ENCODE measurements at regions not wholly inside any gene's neighbourhood (a gene's known extent, or its start where the extent isn't known, plus 50 kb on each side); places are given as distances from the start of the nearest gene placed in this dataset.
A peak's percentile ranks its signal among the peaks of the same experiment; 100 is the strongest.

DNA sequence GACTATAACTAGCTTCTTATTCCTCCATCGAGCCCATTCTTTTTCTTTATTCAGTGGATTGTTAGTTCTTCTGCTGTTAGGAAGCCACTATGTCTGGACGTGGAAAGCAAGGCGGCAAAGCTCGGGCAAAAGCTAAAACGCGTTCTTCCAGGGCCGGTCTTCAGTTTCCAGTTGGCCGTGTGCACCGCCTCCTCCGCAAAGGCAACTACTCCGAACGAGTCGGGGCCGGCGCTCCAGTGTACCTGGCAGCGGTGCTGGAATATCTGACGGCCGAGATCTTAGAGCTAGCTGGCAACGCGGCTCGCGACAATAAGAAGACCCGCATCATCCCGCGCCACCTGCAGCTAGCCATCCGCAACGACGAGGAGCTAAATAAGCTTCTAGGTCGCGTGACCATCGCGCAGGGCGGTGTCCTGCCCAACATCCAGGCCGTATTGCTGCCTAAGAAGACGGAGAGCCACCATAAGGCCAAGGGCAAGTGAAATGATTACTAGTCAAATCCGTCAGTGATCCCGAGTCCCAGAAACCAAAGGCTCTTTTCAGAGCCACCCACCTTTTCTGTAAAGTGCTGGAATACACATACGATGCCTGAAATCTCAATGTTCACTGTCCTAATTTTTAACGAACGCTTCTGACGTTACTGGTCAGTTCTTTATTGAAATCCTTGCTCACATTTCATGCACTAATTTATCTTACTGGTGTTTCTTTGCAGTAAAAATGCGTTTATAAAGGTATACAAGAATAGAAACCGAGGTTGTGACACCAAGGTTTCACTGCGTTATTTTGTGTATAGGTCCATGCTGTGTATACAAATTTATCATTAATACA lies 129.9 kb downstream of the HFE start:
- DNase-seq, result peak; percentile 97

DNA sequence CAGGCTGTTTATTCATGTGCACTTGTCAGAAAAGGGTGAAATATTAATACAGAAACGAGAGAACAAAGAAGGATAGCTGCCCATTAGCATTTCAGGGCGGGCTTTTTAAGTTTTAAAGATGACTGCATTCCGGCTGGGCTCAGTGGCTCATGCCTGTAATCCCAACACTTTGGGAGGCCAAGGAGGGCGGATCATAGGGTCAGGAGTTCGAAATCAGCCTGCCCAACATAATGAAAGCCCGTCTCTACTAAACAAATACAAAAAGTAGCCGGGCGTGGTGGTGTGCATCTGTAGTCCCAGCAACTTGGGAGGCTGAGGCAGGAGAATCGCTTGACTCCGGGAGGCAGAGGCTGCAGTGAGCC lies 130.5 kb downstream of the HFE start:
- DNase-seq, result peak; percentile 75

DNA sequence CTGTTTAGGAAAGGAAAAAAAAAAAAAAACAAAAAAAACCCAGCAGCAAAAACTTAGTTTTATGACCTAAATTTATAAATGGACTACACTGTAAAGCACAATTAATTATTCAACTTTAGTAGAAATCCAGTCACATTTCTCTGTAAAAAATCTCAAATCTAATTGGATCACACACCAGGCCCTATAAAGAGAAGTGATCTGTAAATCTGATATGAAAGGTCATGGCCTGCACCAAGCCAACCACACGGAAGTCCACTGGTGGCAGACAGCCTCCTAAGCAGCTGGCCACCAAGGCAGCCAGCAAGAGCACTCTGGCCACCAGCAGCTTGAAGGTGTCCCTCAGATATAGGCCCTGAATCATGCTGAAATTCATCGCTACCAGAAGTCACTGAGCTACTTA lies 131.6 kb downstream of the HFE start:
- no peak for DNase-seq

DNA sequence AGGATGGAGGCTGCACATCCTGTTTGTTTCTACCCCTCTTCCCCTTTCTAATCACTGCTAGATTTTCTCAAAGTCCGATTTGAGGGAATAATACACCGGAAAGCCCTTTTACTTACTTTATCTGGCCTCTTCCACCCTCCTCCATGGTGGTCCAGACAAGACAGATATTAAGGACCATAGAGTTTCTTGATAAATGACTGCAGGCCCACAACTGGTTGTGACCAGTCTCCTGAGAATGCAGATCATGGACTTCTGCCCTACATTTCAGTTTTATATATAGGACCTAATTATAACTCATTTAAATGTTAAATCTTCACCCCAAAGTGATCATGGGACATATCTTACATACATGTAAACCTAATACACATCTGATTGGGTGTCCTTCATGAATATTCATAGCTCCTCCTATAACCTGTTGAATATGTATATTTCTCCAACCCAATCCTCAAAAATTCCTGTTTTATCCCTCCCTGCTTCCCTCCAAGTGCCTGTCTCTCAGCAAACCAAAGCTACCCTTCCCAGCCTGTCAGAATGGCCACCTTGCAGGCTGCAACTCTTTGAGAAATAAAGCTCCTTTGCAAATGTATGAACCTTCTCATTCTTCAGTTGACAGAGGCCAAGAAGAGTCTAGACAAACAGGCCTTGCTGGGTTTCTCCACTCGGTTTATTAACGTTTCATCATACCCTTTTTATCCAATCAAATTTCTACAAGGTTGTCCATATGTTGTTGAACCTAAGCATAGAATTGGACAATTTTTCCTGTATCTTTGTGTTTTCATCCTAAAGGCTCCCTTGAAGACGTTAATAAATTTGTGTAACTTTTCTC lies 133.1 kb downstream of the HFE start:
- DNase-seq, result no peak

DNA sequence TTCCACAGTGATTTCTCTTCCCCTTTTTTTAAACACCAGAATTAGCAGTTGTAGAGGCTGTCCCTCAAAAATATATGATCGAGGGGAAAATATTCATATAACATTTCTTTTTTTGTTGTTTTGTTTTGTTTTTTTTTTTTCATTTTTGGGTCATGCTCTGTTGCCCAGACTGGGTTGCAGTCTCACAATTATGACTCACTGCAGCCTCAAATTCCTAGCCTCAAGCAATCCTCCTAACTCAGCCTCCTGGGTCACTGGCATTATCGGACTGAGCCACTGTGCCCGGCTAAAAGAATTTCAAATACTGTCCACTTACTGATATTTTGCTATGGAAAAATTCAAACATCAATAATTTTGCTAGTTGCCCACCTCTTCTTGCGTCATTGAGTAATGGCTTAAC lies 134.0 kb downstream of the HFE start:
- no peak for DNase-seq

DNA sequence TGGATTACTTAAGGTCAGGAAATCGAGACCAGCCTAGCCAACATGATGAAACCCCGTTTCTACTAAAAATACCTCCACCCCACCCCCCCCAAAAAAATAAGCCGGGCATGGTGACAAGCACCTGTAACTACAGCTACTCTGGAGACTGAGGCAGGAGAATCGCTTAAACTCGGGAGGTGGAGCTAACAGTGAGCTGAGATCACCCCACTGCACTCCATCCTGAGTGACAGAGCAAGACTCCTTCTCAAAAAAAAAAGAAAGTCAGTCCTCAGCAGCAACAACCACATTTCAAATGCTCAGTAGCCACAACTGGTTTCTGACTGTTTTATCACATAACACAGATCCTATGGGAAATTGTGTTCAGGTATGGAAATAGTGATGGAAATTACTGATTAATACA lies 135.3 kb downstream of the HFE start:
- DNase-seq, result peak; percentile 53

DNA sequence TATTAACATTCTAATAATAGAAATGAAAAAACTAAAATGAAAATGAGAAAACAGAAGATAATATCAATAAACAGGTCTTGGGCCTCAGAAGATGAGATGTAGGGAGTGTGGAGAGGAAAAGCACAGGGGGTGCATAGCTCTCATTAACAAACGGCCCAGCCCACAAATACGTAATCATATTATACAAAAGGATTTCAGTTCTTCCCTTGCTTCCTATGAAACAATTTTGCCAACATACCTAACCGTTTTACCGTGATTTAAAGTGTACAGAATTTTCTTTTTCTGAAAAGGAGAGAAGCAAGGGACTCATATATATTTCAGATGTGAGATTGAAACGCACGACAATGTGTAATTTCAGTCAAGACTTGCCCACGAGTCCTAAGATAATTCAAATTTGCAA lies 136.0 kb downstream of the HFE start:
- no peak for DNase-seq

DNA sequence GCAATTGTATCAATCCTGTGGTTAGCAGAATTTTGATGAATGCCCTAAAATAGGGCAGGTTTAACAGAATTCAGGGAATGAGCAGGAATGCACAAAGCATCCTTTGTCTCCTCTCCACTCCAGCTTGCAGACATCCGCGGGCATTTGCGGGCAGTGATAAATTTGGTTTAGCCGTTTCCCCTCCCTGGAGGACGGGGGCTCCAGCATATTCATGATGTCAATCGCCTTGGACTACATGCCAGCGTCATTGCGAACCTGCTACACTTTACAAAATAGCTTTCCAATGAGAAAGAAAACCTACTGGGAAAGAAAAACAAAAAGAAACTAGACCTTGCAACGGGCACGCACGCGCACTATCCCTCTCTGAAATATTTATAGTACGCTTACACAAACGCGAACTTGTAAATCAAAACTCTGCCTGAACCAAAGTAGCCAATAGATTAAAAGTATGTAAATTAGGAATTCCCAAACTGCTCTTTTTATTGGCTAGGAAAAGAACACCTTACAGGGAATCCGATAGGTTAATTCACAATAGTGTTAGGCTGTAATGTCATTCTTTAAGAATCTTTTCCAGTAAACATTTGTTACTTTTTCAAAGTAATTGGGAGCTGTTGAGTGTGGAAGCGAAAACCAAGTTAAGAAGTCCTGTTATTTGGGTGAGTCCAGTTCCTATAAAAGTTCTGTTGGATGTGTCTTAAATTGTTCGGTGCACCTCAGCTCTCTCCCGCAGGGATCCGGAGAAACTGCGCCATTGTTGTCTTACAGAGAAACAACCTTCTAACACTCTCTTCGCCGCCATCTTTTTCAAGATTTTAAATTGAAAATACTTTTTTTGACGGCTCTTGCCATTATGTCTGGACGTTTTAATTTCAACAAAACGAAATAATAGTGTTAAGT lies 136.7 kb downstream of the HFE start:
- peak; percentile 93 for DNase-seq

DNA sequence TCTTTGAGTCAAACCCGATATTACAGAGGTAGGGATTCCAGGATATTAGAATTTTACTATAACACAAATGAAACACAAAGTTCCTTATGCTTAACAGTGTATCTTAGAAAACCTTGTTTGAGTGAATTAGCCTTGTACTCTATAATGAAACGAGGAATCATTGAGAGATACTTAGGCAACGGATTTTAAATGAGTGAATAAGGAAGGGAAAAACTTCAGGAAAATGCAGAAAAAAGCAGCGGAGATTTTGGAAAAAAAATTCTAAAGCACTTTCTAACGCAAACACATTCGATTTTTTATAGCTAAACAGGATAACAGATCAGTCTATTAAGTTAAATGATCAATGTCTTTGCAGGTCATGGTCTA lies 137.3 kb downstream of the HFE start:
- peak; percentile 67 for DNase-seq

DNA sequence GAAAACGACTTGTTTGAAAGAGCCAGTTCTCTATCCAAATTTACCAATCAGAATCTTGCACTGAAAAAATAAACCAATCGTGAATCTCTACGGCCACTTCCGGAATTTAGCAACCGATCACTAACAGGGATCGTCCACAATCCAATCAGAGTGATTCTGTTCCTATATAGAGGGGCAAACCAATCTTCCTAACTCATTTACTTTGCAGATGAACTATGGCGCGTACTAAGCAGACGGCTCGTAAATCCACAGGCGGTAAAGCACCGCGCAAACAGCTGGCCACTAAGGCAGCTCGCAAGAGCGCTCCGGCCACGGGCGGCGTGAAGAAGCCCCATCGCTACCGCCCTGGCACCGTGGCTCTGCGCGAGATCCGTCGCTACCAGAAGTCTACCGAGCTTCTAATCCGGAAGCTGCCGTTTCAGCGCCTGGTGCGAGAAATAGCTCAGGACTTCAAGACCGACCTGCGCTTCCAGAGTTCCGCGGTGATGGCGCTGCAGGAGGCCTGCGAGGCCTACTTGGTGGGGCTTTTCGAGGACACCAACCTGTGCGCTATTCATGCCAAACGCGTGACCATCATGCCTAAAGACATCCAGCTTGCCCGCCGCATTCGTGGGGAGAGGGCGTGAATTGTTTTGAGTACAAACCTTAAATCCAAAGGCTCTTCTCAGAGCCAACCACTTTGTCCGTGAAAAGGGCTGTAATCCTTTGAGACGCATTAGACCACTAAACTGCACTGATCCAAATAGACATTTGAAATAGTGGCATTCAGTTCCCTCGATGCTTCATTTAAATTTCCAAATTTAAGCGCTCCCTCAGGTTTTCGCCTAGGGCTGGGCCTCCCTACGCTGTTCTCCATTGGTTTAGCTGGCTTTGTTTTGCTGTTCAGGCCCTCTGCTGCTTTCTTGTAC lies 138.0 kb downstream of the HFE start:
- peak; percentile 93 for DNase-seq

DNA sequence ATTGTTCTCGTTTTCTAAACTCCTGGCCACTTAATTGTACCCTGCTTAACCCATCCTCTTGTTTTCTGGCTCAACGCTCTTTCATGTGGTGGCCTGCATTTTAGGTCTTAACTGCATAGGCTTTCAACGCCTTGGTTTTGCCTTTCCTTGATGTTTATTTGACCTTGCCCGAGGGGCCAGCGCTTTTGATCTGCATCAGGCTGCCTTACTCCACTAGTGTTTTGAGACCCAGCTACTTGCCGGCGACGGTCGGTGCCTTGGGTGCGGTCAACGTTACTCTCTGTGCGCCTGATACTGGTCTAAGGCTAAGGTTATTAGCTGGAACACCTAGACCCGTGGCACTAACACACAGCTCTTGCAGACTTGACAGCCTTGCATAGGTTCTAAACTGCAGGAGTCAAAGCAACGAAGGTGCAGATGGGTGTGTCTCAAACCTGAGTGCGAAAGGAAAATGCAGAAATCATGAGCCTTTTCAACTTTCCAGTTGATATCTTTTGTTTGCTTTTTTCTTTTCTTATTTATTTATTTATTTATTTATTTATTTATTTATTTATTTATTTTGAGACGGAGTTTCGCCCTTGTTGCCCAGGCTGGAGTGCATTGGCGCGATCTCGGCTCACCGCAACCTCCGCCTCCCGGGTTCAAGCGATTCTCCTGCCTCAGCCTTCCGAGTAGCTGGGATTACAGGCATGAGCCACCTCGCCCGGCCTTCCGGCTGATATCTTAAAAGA lies 138.8 kb downstream of the HFE start:
- DNase-seq, result no peak

DNA sequence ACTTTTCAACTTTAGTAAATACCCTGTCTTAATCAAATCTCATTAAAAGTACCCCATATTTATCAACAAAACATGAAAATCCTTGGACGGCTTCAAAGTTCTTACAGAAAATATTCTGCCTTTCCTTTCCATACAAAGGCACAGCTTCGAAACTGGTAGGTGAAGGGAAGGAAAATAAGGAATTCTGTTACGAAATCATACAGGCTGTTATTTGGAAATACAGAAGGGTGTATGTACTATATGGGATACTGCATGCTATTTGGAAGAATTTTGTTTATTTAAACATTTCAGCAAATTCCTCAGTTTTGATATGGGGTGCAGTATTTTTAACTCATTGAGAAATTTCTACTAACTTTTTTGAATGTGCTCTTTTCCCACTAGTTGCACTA lies 138.4 kb upstream of the BTN3A2 start:
- DNase-seq, result no peak

DNA sequence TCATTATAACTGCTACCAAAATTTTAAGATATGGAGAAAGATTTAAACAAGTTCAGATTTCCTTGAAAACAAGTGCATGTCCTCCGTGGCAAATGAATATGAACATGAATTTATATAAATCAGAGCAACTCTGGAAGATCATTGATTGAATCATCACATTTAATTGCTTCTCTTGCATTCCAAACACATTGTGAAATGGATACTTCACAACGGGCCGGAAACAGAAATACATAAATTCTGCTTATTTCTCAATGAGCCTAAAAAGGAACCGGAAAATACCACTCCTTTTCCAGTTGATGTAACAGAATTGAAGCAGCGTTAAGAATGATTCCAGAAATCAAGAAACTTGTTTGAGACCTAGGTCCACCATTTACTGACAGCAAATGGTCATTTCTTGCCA lies 134.6 kb upstream of the BTN3A2 start:
- no peak for DNase-seq

DNA sequence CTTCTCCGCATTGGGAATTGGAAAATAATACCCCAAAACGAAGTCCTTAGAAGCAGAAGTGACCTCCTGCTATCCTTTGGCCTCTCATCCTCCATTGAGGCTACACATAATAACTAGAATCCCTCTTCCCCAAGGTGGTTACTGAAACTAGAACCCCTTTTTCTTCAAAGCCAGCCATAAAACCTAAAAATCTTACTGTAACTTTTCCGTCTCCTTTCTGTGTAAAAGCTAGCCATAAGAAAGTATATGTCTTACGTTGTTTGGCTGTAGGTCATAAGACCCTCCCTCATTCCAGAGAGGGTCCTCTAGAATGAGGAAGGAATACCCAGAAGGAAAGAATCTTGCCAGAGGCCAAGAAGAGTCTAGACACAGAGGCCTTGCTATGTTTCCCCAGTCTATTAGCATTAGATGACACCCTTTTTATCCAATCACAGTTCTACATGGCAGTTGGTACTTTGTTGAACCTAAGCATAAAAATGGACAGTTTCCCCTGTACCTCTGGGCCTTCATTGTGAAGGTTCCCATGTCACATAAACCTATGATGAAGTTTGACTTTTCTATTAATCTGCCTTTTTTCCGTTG lies 133.9 kb upstream of the BTN3A2 start:
- DNase-seq, result no peak

DNA sequence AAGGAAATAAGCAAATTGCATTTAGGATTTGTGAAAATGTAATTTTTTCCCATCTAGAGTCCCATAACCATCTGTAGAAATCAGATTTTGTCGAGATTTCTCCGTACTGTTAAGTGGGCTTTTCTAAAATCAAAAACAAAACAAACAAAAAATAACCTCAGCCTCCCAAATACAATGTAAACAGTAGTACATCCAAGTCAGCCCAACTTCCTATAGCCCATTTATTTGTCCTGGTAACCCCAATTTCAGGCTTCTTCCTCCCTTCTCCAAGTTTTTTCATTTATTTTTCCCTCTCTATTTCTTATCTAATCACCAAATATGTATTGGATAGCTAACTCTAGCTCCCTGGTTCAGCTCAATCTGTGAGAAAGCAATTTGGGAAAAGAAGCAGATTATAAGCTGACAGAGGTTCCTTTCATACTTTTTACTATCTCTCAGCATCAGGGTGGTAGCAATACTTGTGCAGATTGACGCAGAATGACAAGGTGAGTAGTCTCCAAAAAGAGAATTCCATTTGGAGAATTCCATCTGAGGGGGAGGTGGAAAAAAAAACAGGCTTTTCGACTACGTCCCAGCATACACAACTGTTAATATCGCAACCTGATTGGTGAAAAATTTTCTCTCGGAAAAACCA lies 132.6 kb upstream of the BTN3A2 start:
- no peak for DNase-seq

DNA sequence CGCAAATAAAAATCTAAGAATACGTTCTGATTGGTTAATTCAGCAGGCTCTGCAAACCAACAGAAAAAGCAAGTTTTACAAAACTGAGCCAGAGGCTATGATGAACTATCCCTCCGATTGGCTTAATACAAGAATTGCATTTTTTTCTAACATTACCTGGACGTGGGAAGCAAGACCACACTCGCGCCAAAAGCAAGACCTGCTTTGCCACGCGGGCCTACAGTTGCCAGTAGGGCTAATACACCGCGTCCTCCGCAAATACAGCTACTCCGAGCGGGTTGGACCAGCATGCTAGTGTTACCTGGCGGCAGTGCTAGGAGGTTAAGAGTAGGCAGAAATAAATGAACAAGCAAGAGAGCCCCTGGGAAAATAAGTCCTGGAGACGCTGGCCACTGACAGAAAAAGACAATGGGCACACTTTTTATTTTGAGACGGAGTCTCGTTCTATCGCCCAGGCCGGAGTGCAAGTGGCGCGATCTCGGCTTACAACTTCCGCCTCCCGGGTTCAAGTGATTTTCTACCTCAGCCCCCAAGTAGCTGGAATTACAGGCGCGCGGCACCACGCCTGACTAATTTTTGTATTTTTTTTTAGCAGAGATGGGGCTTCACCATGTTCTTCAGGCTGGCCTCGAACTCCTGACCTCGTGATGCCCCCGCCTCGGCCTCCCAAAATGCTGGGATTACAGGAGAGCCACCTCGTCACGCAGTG lies 131.9 kb upstream of the BTN3A2 start:
- peak; percentile 66 for DNase-seq

DNA sequence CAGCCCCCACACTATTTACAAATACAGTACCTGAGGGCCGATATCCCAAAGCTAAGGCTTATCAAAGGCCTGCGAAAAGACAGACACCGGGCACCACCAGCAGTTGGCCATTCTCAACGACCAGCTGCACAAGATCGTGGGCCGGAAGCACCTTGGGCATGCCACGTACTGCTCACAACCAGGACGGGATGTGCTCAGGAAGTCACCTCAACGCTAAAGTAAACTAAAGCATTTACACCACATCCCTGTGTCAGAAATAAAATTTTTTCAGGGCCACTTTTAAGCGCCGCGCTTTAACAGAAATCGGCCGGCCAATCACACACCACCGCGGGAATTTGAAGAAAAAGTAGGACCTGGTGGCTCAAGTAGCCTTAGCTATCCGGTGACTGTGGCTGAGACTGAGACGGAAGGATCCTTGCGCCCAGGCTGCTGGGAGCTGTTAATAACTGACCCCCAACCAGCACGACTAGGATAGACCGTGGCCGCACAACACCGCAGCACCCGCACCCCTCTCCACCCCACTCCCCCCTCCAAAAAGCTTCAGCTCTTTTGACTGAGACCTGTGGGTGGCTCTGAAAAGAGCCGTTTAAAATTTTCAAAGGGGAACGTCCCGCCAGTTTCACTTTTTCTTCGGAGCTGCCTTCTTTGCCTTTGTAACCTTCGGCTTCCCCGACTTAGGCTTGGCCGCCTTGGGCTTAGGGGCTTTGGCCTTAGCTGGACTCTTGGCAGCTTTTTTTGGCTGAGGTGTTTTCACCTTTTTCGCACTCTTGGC lies 131.2 kb upstream of the BTN3A2 start:
- peak; percentile 83 for DNase-seq

DNA sequence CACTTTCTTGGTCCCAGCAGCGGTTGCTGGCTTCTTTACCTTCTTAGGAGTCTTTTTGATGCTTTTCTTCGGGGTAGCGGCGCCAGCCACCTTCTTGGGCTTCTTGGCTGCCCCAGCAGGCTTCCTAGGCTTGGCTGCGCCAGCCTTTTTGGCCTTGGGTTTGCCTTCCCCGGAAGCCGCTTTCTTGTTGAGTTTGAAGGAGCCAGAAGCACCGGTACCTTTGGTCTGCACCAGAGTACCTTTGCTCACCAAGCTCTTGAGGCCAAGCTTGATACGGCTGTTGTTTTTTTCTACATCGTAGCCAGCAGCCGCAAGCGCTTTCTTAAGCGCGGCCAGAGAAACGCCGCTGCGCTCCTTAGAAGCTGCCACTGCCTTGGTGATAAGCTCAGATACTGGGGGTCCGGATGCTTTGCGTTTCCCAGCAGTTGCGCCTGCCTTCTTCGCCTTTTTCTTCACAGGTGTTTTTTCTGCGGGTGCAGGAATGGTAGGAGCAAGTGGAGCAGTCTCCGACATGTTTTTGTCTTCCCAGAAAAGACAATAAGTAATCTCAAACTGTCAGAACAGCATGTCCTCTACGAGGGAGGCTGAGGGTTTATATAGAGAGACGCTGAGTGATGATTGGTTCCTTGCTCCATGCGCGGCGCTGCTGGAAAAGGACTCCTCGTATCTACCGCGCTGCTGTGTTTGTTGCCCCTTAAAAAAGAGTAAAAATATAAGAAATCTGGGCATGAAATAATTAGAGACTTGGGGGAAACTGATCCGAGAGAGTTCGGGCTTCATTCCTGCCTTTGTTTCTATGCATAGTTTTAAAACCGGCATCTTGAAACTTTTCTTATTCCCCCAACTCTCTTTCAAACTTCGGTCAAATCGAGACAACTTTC lies 130.3 kb upstream of the BTN3A2 start:
- DNase-seq, result peak; percentile 93

Measured in retina (tissue), 1 donor.